RWPE1 (cell line): ENCODE measurements at regions not wholly inside any gene's neighbourhood (a gene's known extent, or its start where the extent isn't known, plus 50 kb on each side); places are given as distances from the start of the nearest gene placed in this dataset.
A peak's percentile ranks its signal among the peaks of the same experiment; 100 is the strongest.

Experiments
- CTCF ChIA-PET: fragments of 350-600 bp; sonication (Branson Sonifier 250); formaldehyde crosslinking; extraction: SDS; loops from one replicate; lab custom pipeline; 2021; lab: Yijun Ruan, JAX
- POLR2A ChIA-PET: fragments of 400-600 bp; formaldehyde crosslinking; extraction: SDS; loops from one replicate; lab custom pipeline; 2020; ENCODE audit warnings: antibody characterized with exemption; ENCODE audit not compliant: low non-redundant PET; lab: Yijun Ruan, JAX
- DNase-seq: peaks from one replicate; pipeline ENCODE4 v3.0.0; 2012; ENCODE audit warnings: low spot score
- H3K27ac ChIP-seq: fragments of 450-650 bp; 2 replicates; pipeline ENCODE4 v1.5.1; 2017
- TF ChIP-seq, protein P1 (sequence below): fragments of 450-650 bp; conservative IDR thresholded peaks from 2 replicates; pipeline ENCODE4 v1.5.1; 2017; ENCODE audit warnings: low read depth, mild to moderate bottlenecking

DNA sequence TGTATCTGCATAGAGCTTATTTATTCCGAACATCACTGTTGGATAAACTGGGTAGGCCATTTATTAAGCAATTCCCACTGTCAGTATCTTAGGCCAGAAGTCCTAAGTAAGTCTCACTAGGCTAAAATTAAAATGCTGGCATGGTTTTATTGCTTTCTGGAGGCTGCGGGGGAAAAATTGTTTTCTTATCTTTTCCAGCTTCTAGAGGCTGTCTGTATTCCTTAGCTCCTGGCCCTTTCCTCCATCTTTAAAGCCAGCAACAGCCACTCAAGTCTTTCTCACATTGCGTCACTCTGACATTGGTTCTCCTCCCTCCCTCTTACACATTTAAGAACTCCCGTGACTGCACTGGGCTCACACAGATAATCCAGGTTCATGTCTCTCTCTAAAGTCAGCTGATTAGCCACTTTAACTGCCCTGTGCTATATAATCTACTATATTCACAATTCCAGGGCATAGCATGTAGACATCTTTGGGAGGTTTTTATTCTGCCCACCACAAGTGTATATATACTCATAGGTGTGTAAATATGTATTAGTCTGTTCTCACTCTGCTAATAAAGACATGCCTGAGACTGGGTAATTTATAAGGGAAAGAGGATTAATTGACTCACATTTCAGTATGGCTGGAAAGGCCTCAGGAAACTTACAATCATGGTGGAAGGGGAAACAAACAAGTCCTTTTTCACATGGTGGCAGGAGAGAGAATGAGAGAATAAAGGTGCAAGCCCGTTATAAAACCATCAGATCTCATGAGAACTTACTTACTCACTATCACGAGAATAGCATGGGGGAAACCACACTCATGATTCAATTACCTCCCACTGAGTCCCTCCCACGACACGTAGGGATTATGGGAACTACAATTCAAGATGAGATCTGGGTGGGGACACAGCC lies 113.5 kb upstream of the SLC7A14 start:
- H3K27ac ChIP-seq, result no peak overlapping the region
- POLR2A ChIA-PET, result no interaction called here
- CTCF ChIA-PET, result no interaction called here
- DNase-seq, result no peak
- TF ChIP-seq, protein P1, sequence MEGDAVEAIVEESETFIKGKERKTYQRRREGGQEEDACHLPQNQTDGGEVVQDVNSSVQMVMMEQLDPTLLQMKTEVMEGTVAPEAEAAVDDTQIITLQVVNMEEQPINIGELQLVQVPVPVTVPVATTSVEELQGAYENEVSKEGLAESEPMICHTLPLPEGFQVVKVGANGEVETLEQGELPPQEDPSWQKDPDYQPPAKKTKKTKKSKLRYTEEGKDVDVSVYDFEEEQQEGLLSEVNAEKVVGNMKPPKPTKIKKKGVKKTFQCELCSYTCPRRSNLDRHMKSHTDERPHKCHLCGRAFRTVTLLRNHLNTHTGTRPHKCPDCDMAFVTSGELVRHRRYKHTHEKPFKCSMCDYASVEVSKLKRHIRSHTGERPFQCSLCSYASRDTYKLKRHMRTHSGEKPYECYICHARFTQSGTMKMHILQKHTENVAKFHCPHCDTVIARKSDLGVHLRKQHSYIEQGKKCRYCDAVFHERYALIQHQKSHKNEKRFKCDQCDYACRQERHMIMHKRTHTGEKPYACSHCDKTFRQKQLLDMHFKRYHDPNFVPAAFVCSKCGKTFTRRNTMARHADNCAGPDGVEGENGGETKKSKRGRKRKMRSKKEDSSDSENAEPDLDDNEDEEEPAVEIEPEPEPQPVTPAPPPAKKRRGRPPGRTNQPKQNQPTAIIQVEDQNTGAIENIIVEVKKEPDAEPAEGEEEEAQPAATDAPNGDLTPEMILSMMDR, result no peak

DNA sequence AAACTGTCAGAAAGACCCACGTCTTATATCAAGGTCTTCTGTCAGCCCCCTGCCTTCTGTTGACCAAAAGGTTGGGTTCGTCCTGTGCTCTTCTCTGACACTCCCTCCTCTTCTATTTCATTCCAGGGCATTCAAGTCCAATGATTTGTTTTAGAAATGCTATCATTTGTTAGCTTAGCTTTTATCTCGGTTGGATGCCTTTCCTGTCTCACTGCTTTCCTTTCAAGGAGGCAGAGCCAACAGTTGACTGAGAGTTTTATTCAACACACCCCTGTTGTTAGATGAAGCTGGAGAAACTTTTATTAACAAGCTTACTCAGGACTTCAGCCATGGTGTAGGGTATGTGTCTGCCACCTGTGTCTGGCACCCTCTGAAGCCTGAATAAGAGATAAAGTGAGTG lies 112.0 kb upstream of the SLC7A14 start:
- TF ChIP-seq, protein P1, result no peak
- ChIA-PET POLR2A (no interaction called here), CTCF (no interaction called here)
- no peak overlapping the region for H3K27ac ChIP-seq
- no peak for DNase-seq

DNA sequence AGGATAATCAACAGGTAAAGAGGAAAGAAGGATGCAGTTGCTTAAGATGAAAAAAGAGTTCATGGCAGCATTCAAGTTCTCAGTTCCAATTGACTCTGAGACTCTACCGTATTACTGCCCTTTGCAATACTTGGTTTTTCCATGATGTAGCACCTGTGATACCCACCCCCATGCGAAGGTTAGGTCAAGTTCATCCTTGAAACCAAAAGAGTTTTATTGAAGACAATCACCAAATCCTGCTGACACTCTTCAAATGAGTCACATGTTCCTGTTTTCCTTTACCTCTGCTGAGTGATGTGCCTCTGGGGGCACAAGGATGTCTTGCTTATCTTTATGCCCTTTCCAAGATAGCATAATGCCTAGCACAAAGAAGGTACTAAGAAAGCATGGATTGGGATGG lies 111.3 kb upstream of the SLC7A14 start:
- TF ChIP-seq, protein P1, result no peak
- CTCF ChIA-PET, result no interaction called here
- POLR2A ChIA-PET, result no interaction called here
- no peak for DNase-seq
- no peak overlapping the region for H3K27ac ChIP-seq

DNA sequence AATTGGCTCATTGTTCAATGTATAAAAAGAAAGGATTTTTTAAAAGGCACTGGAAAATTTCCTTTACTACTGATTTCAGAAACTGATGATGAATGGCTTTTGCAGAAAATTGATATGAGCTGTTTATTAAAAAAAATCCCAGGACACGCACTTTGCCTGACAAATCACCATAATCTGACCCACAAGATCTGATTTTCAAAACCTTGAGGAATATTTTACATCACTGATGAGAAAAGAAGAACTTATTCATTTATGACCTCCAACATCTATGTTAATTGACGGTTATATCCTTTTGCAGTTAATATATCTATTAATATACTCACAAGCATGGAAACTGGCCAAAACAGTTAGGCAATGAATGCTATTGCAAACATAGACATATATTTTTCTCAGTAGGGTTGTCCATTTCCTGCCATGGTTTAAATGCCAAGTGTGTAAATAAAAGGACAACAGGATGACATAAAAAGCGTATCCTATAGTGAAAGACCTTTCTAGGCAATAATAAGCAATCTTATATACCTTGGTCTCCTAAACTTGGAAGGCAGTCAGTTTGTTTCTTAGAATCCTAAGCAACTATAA lies 109.7 kb upstream of the SLC7A14 start:
- TF ChIP-seq, protein P1, result no peak
- H3K27ac ChIP-seq, result no peak overlapping the region
- ChIA-PET CTCF (interaction anchor here (0.6 to 0.7 kb wide), 2 partner anchors 11 to 13 kb away, joined by 3 read pairs; no protein-coding TSS in a partner anchor), POLR2A (no interaction called here)
- no peak for DNase-seq

DNA sequence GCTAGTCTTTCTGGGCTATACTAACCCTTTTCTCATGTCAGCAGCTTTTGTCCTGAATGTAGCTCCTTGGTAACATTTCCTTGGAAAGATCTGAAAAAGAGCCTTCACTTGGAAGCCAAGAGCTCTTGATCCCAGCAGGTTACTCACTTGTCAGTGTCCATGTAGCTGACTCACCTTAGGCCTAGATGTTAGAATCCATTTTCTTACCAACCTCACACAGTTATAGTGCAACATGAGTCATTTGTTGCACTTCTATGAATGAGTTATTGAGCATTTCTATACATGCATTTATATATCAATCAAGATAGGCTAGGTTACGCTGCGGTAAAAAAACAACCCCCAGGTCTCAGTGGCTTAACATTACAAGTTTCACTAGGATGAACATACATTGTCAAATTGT lies 106.8 kb upstream of the SLC7A14 start:
- H3K27ac ChIP-seq, result no peak overlapping the region
- TF ChIP-seq, protein P1, result no peak
- ChIA-PET CTCF (interaction anchor here (0.6 kb wide), 3 partner anchors 86 to 1214 kb away, joined by 3 read pairs; no protein-coding TSS in a partner anchor), POLR2A (no interaction called here)
- DNase-seq, result peak; percentile 38

DNA sequence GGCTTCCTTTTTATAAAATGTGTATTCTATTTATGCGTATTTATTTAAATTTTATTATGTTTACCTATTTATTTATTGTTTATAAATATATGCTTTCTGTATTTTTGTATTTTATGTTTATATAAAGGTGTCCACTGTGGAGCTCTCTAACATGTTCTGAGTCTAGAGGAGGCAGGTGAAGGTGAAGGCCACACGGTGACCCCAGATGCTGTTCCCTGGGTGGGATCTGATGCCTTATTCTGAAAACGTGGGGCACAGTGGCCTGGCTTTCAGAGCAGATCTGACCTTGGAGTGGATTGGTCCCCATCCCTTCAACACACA lies 104.7 kb upstream of the SLC7A14 start:
- DNase-seq, result no peak
- POLR2A ChIA-PET, result no interaction called here
- TF ChIP-seq, protein P1, result no peak
- CTCF ChIA-PET, result no interaction called here
- peak overlapping the region; percentile 91 for H3K27ac ChIP-seq
